GM13977 (cell line): ENCODE measurements at regions not wholly inside any gene's neighbourhood (a gene's known extent, or its start where the extent isn't known, plus 50 kb on each side); places are given as distances from the start of the nearest gene placed in this dataset.
"Not testable (repeated sequence)": the region's sequence is repeated elsewhere in the genome, so short reads cannot be mapped to it uniquely, and the experiment has no call there.

ENCODE experiments used
- DNase-seq: peaks from one replicate; pipeline ENCODE4 v3.0.0; 2012; ENCODE audit warnings: low spot score
- in situ Hi-C: fragments of 300-500 bp; cut with MboI; formaldehyde crosslinking; loops from one replicate; pipeline ENCODE4 v1.12.0; 2022; ENCODE audit warnings: low sequenced_read_pairs, low pct_unique_long_range_greater_than_20kb, mixed read lengths, inconsistent platforms; ENCODE audit not compliant: unreplicated experiment
- TF ChIP-seq, protein P1 (sequence below): IDR thresholded peaks from 2 replicates; pipeline ENCODE4 v1.5.1; 2012; ENCODE audit warnings: mild to moderate bottlenecking, control low read depth; ENCODE audit not compliant: insufficient read depth; ENCODE audit errors: extremely low read depth, missing control alignments

DNA sequence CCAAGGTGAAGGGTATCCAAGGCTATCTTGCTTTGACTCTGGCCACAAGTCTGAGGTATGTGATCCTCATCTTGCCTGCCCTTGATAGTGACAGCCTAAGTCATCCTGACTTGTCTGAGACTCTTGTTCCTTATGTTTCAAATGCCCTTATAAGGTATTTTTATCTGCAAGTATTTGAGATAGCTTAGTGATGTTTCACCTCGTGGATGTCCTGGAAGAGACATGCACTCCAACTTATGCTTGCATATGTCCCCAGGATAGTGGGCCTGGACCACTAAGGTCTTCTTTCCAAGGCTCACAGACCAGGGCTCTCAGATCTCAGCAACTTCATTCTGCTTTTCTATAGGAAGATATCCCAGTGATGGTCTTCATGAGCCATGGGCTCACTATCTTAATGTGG is 120.5 kb upstream of the WDR1 start:
- no peak for DNase-seq
- in situ Hi-C loops: no loop called here
- TF ChIP-seq, protein P1, sequence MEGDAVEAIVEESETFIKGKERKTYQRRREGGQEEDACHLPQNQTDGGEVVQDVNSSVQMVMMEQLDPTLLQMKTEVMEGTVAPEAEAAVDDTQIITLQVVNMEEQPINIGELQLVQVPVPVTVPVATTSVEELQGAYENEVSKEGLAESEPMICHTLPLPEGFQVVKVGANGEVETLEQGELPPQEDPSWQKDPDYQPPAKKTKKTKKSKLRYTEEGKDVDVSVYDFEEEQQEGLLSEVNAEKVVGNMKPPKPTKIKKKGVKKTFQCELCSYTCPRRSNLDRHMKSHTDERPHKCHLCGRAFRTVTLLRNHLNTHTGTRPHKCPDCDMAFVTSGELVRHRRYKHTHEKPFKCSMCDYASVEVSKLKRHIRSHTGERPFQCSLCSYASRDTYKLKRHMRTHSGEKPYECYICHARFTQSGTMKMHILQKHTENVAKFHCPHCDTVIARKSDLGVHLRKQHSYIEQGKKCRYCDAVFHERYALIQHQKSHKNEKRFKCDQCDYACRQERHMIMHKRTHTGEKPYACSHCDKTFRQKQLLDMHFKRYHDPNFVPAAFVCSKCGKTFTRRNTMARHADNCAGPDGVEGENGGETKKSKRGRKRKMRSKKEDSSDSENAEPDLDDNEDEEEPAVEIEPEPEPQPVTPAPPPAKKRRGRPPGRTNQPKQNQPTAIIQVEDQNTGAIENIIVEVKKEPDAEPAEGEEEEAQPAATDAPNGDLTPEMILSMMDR: no peak

DNA sequence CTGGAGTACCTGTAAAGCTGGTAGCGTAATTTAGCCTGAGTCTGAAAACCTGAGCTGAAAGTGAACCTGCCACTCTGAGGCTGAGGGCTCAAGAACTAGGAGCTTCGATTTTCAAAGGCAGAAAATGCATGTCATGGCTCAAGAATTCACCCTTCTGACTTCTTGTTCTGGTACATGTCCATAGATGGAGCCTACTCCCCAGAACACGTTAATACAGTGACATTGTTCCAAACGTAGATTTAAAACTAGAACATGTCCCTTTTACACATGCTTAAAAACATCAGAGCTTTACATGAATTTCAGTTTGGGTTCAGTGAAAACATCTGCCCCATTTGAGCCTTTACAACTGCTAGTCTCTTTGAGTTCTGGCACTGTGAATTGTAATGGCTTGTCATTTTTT is 115.5 kb upstream of the WDR1 start:
- TF ChIP-seq, protein P1: no peak
- DNase-seq: no peak
- in situ Hi-C loops: no loop called here

DNA sequence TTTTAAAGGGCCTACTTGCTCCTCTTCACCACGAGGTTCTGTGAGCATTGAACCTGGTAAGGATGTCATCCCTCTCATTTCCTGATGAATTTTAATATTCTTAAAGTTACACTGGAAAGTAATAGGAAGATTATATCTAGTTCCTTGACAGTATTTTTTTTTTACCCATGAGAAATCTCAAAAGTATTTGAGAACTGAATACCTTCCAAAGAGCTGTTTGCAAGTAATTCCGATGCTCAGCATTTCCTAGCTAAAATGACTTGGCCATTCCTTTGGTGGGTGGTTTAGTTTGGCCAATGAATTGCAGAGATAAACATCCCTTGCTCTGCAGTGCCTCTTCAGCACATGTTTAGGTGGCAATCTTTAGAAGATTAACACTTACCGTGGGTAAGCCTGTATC is 110.2 kb upstream of the WDR1 start:
- TF ChIP-seq, protein P1: no peak
- DNase-seq: no peak
- in situ Hi-C loops: no loop called here

DNA sequence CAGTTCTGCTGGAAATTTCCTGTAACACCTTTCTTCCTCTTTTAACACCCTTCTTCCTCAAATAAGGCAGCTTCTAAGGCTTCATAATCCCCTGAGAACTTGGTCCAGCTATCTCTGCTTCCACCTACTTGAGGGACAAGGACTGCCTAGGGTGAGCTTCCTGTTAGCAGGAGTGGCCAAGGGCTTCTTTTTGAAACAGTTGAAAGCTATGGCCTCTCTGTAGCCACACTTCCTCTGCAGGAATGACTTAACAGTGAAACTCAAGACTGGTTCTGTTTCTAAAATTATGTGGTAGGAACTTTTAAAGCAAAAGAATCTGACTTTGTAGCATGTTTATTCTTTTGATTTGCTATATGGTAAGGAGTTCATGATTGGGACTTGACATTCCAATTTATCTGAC is 108.5 kb upstream of the WDR1 start:
- in situ Hi-C loops: no loop called here
- no peak for DNase-seq
- TF ChIP-seq, protein P1: no peak

- TF ChIP-seq, protein P1: no peak
- DNase-seq: no peak
- in situ Hi-C loops: no loop called here
These were observed 107.2 kb upstream of the WDR1 start for GRCh38 chr4:10223782-10224181.

DNA sequence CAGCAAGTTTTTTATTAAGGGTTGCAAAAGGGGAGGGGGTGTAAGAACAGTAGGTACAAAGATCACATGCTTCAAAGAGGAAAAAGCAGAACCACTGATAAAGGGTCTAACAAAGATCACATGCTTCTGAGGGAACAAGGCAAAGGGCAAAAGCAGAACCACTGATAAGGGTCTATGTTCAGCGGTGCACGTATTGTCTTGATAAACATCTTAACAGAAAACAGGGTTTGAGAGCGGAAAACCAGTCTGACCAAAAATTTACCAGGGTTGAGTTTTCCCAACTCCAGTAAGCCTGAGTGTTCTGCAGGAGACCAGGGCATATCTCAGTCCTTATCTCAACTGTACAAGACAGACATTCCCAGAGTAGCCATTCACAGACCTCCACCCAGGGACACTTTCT is 96.9 kb upstream of the WDR1 start:
- in situ Hi-C loops, DNase-seq: not testable (repeated sequence)

DNA sequence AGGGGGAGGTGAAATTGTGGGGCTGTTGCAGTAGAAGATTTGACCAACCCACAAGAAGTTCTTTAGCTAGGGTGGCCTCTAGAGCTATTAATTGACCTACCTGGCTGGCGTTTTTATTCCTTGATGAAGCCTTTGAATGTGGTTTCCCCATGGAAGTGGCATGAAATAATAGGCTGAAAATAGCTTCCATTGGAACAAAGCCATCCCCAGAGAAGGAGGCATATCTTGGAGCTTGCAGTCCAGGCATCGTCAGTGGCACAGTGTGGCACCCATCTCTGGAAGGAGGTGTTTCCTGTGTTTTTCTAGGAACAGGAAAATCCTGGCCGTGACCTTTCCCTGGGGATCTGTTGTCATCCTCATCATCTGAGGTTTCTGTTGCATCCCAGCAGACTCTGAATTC is 96.3 kb upstream of the WDR1 start:
- in situ Hi-C loops: no loop called here
- no peak for DNase-seq
- TF ChIP-seq, protein P1: no peak
